HL-60 (cell line): ENCODE measurements at regions not wholly inside any gene's neighbourhood (a gene's known extent, or its start where the extent isn't known, plus 50 kb on each side); places are given as distances from the start of the nearest gene placed in this dataset.

Experiments used
- CTCF ChIP-seq: IDR thresholded peaks from one replicate; pipeline ENCODE4 v1.5.1; 2011; ENCODE audit warnings: low read length, control low read depth, inconsistent platforms; ENCODE audit not compliant: insufficient read depth
- GABPA ChIP-seq: IDR thresholded peaks from 2 replicates; pipeline ENCODE4 v1.6.1; 2012; ENCODE audit warnings: low read depth
- POLR2AphosphoS5 ChIP-seq: IDR thresholded peaks from 2 replicates; pipeline ENCODE4 v1.6.1; 2012; ENCODE audit warnings: low read depth
- REST ChIP-seq: IDR thresholded peaks from 2 replicates; pipeline ENCODE4 v1.6.1; 2012; ENCODE audit warnings: low read depth; ENCODE audit not compliant: insufficient replicate concordance
- SPI1 ChIP-seq: IDR thresholded peaks from 2 replicates; pipeline ENCODE4 v1.6.1; 2012; ENCODE audit warnings: low read depth, mild to moderate bottlenecking, borderline replicate concordance

- TF ChIP-seq REST (no peak), CTCF (no peak), POLR2AphosphoS5 (no peak), GABPA (no peak), SPI1 (no peak)
Observed at GRCh38 chr10:35887685-35888084, 245.6 kb upstream of the FZD8 start.
